Testis (tissue), 2 donors: ENCODE measurements at regions not wholly inside any gene's neighbourhood (a gene's known extent, or its start where the extent isn't known, plus 50 kb on each side); places are given as distances from the start of the nearest gene placed in this dataset.

ENCODE experiments used
- CTCF ChIP-seq, 3 experiments: fragments of 450-650 bp in 2 of 3; fragments of 200-600 bp in 1 of 3; sonication (generic) in 1 of 3; IDR thresholded peaks; one replicate each; pipeline ENCODE4 v1.5.1; 2016 to 2019; ENCODE audit warnings: antibody characterized with exemption in 3 of 3, mild to moderate bottlenecking in 2 of 3, moderate library complexity in 1 of 3
- POLR2A ChIP-seq: fragments of 450-650 bp; IDR thresholded peaks from one replicate; pipeline ENCODE4 v1.6.1; 2017; ENCODE audit warnings: antibody characterized with exemption, mild to moderate bottlenecking, moderate library complexity

- no peak for TF ChIP-seq CTCF (IDR thresholded peaks at IDR 0.05)
- no peak for TF ChIP-seq POLR2A
Observed at GRCh38 chr5:3194271-3194670, 401.4 kb upstream of the IRX1 start.
